ENCODE measurements at regions not wholly inside any gene's neighbourhood (a gene's known extent, or its start where the extent isn't known, plus 50 kb on each side); places are given as distances from the start of the nearest gene placed in this dataset.

- no peak overlapping the region for H3K4me3 Mint-ChIP-seq
- no peak overlapping the region for H3K27ac Mint-ChIP-seq
- H3K4me1 Mint-ChIP-seq = no peaks in the 10 kb centered on the region
- peaks cover 4% of the 10 kb centered on the region in 2 donors for H3K27me3 Mint-ChIP-seq
- no peak for DNase-seq
- H3K36me3 Mint-ChIP-seq = no peaks in the 10 kb centered on the region
- no peaks in the 10 kb centered on the region for H3K9me3 Mint-ChIP-seq
- ATAC-seq (replicated peaks) = no peak
These were observed 189.5 kb upstream of the NTF3 start for GRCh38 chr12:5242440-5242839.

- ATAC-seq (replicated peaks) (no peak), DNase-seq (no peak)
- H3K36me3 Mint-ChIP-seq = no peaks in the 10 kb centered on the region
- no peaks in the 10 kb centered on the region for H3K9me3 Mint-ChIP-seq
- H3K27me3 Mint-ChIP-seq = peaks cover 0 to 4% of the 10 kb centered on the region in 2 donors
- H3K4me1 Mint-ChIP-seq = no peaks in the 10 kb centered on the region
- no peak overlapping the region for H3K4me3 Mint-ChIP-seq
- H3K27ac Mint-ChIP-seq = no peak overlapping the region
These were observed 188.9 kb upstream of the NTF3 start for GRCh38 chr12:5243014-5243413.

GRCh38 chr12:5244513-5244972 is 187.4 kb upstream of the NTF3 start:
- Mint-ChIP-seq H3K4me3 (no peak overlapping the region), H3K4me1 (no peaks in the 10 kb centered on the region), H3K27ac (no peak overlapping the region), H3K36me3 (no peaks in the 10 kb centered on the region), H3K27me3 (peaks cover 0 to 4% of the 10 kb centered on the region in 2 donors), H3K9me3 (no peaks in the 10 kb centered on the region)
- DNase-seq = no peak
- no peak for ATAC-seq (replicated peaks)

GRCh38 chr12:5246196-5246595 is 185.7 kb upstream of the NTF3 start:
- Mint-ChIP-seq H3K4me3 (no peak overlapping the region), H3K27me3 (no peaks in the 10 kb centered on the region), H3K27ac (no peak overlapping the region), H3K36me3 (no peaks in the 10 kb centered on the region), H3K9me3 (no peaks in the 10 kb centered on the region), H3K4me1 (no peaks in the 10 kb centered on the region)
- DNase-seq (no peak), ATAC-seq (replicated peaks) (no peak)

GRCh38 chr12:5247144-5247543 is 184.8 kb upstream of the NTF3 start:
- H3K36me3 Mint-ChIP-seq = no peaks in the 10 kb centered on the region
- H3K9me3 Mint-ChIP-seq = no peaks in the 10 kb centered on the region
- H3K27me3 Mint-ChIP-seq = peaks cover 0 to 5% of the 10 kb centered on the region in 2 donors
- no peaks in the 10 kb centered on the region for H3K4me1 Mint-ChIP-seq
- H3K27ac Mint-ChIP-seq = no peak overlapping the region
- H3K4me3 Mint-ChIP-seq = no peak overlapping the region
- ATAC-seq (replicated peaks) (no peak), DNase-seq (no peak)

GRCh38 chr12:5248230-5248629 is 183.7 kb upstream of the NTF3 start:
- no peak overlapping the region for H3K27ac Mint-ChIP-seq

GRCh38 chr12:5248999-5249526 is 182.8 kb upstream of the NTF3 start:
- H3K36me3 Mint-ChIP-seq = no peaks in the 10 kb centered on the region
- no peak overlapping the region for H3K27ac Mint-ChIP-seq
- H3K9me3 Mint-ChIP-seq = no peaks in the 10 kb centered on the region
- no peak for DNase-seq
- H3K4me1 Mint-ChIP-seq = no peaks in the 10 kb centered on the region
- peaks cover 0 to 10% of the 10 kb centered on the region in 2 donors for H3K27me3 Mint-ChIP-seq
- H3K4me3 Mint-ChIP-seq = no peak overlapping the region
- no peak for ATAC-seq (replicated peaks)

More at GRCh38 chr12:5248230-5248629, 183.7 kb upstream of the NTF3 start:
- DNase-seq (no peak), ATAC-seq (replicated peaks) (no peak)
- H3K4me3 Mint-ChIP-seq = no peak overlapping the region
- H3K9me3 Mint-ChIP-seq = no peaks in the 10 kb centered on the region
- H3K36me3 Mint-ChIP-seq = no peaks in the 10 kb centered on the region
- no peaks in the 10 kb centered on the region for H3K4me1 Mint-ChIP-seq
- H3K27me3 Mint-ChIP-seq = peaks cover 0 to 10% of the 10 kb centered on the region in 2 donors

GRCh38 chr12:5251092-5251491 is 180.8 kb upstream of the NTF3 start:
- Mint-ChIP-seq H3K4me1 (no peaks in the 10 kb centered on the region), H3K4me3 (no peak overlapping the region), H3K27me3 (peaks cover 0 to 19% of the 10 kb centered on the region in 2 donors), H3K27ac (no peak overlapping the region), H3K36me3 (no peaks in the 10 kb centered on the region), H3K9me3 (no peaks in the 10 kb centered on the region)
- ATAC-seq (replicated peaks) (no peak), DNase-seq (no peak)

- Mint-ChIP-seq H3K27me3 (peaks cover 0 to 20% of the 10 kb centered on the region in 2 donors), H3K36me3 (no peaks in the 10 kb centered on the region), H3K27ac (no peak overlapping the region), H3K9me3 (no peaks in the 10 kb centered on the region), H3K4me1 (no peaks in the 10 kb centered on the region), H3K4me3 (no peak overlapping the region)
- DNase-seq = no peak
- no peak for ATAC-seq (replicated peaks)
These were observed 180.1 kb upstream of the NTF3 start for GRCh38 chr12:5251786-5252185.

- no peak for DNase-seq
- no peak for ATAC-seq (replicated peaks)
- no peaks in the 10 kb centered on the region for H3K9me3 Mint-ChIP-seq
- no peaks in the 10 kb centered on the region for H3K4me1 Mint-ChIP-seq
- peaks cover 5 to 25% of the 10 kb centered on the region in 2 donors for H3K27me3 Mint-ChIP-seq
- H3K27ac Mint-ChIP-seq = no peak overlapping the region
- H3K36me3 Mint-ChIP-seq = no peaks in the 10 kb centered on the region
- H3K4me3 Mint-ChIP-seq = no peak overlapping the region
These were observed 177.2 kb upstream of the NTF3 start for GRCh38 chr12:5254703-5255102.

- no peaks in the 10 kb centered on the region for H3K4me1 Mint-ChIP-seq
- H3K27me3 Mint-ChIP-seq = peaks cover 5 to 15% of the 10 kb centered on the region in 2 donors
- no peaks in the 10 kb centered on the region for H3K36me3 Mint-ChIP-seq
- DNase-seq (no peak), ATAC-seq (replicated peaks) (no peak)
- H3K9me3 Mint-ChIP-seq = no peaks in the 10 kb centered on the region
- no peak overlapping the region for H3K27ac Mint-ChIP-seq
- no peak overlapping the region for H3K4me3 Mint-ChIP-seq
These were observed 174.0 kb upstream of the NTF3 start for GRCh38 chr12:5257763-5258495.

GRCh38 chr12:5258498-5258897 is 173.4 kb upstream of the NTF3 start:
- H3K36me3 Mint-ChIP-seq = no peaks in the 10 kb centered on the region
- no peak for DNase-seq
- no peaks in the 10 kb centered on the region for H3K4me1 Mint-ChIP-seq
- peaks cover 5 to 15% of the 10 kb centered on the region in 2 donors for H3K27me3 Mint-ChIP-seq
- no peak overlapping the region for H3K27ac Mint-ChIP-seq
- H3K9me3 Mint-ChIP-seq = no peaks in the 10 kb centered on the region
- H3K4me3 Mint-ChIP-seq = no peak overlapping the region
- ATAC-seq (replicated peaks) = no peak

- Mint-ChIP-seq H3K4me3 (no peak overlapping the region), H3K9me3 (no peaks in the 10 kb centered on the region), H3K27ac (no peak overlapping the region), H3K36me3 (no peaks in the 10 kb centered on the region), H3K4me1 (no peaks in the 10 kb centered on the region), H3K27me3 (peaks cover 5 to 15% of the 10 kb centered on the region in 2 donors)
- ATAC-seq (replicated peaks) (no peak), DNase-seq (no peak)
These were observed 173.0 kb upstream of the NTF3 start for GRCh38 chr12:5258926-5259325.

GRCh38 chr12:5259523-5259922 is 172.4 kb upstream of the NTF3 start:
- Mint-ChIP-seq H3K4me3 (no peak overlapping the region), H3K27me3 (peaks cover 5 to 15% of the 10 kb centered on the region in 2 donors), H3K36me3 (no peaks in the 10 kb centered on the region), H3K27ac (no peak overlapping the region), H3K9me3 (no peaks in the 10 kb centered on the region), H3K4me1 (no peaks in the 10 kb centered on the region)
- no peak for ATAC-seq (replicated peaks)
- no peak for DNase-seq

- DNase-seq (no peak), ATAC-seq (replicated peaks) (no peak)
- no peaks in the 10 kb centered on the region for H3K4me1 Mint-ChIP-seq
- no peaks in the 10 kb centered on the region for H3K36me3 Mint-ChIP-seq
- no peak overlapping the region for H3K27ac Mint-ChIP-seq
- no peaks in the 10 kb centered on the region for H3K9me3 Mint-ChIP-seq
- no peak overlapping the region for H3K4me3 Mint-ChIP-seq
- H3K27me3 Mint-ChIP-seq = peaks cover 5 to 18% of the 10 kb centered on the region in 2 donors
These were observed 171.8 kb upstream of the NTF3 start for GRCh38 chr12:5260086-5260485.
